Right lobe of liver (tissue), 6 donors: ENCODE measurements at regions not wholly inside any gene's neighbourhood (a gene's known extent, or its start where the extent isn't known, plus 50 kb on each side); places are given as distances from the start of the nearest gene placed in this dataset.

Source experiments
- ATAC-seq, 4 donors: fragments of 200-7000 bp; cut with Tn5 transposase; one replicate each; pipeline ENCODE4 v1.9.1; 2020; ENCODE audit warnings: mild to moderate bottlenecking in 4 of 4, moderate library complexity in 4 of 4
- DNase-seq, 3 donors: peaks; one replicate each; pipeline ENCODE4 v3.0.0-alpha.2; 2020
- H3K27ac ChIP-seq, 3 donors: fragments of 200-600 bp; one replicate each; pipeline ENCODE4 v1.8.0; 2022
- H3K27me3 ChIP-seq, 2 donors: fragments of 200-600 bp; one replicate each; pipeline ENCODE4 v1.8.0; 2022
- H3K36me3 ChIP-seq, 4 donors: fragments of 200-600 bp; sonication (generic) in 1 of 4; one replicate each; pipeline versions ENCODE4 v1.5.1 to v1.8.0; 2017 to 2022; ENCODE audit warnings: control low read depth in 1 of 4
- H3K4me1 ChIP-seq, 4 donors: fragments of 200-600 bp; sonication (generic) in 1 of 4; one replicate each; pipeline versions ENCODE4 v1.5.1 to v1.8.0; 2017 to 2022; ENCODE audit warnings: control low read depth in 1 of 4
- H3K4me3 ChIP-seq, 3 donors: fragments of 200-600 bp; one replicate each; pipeline ENCODE4 v1.8.0; 2022
- H3K9me3 ChIP-seq, 4 donors: fragments of 200-600 bp; sonication (generic) in 1 of 4; one replicate each; pipeline versions ENCODE4 v1.5.1 to v1.8.0; 2017 to 2022; ENCODE audit warnings: control low read depth in 1 of 4
- POLR2A ChIP-seq: fragments of 450-650 bp; IDR thresholded peaks from one replicate; pipeline ENCODE4 v1.6.1; 2017; ENCODE audit warnings: antibody characterized with exemption, mild to moderate bottlenecking
- WGBS: methylation state at CpG from one replicate; pipeline ENCODE4 v1.1.6; 2018; ENCODE audit warnings: low coverage, low lambda C conversion rate; ENCODE audit not compliant: insufficient coverage; ENCODE audit errors: missing lambda C conversion rate; 5-methylcytosine and 5-hydroxymethylcytosine counted together
- intact Hi-C, 2 donors: fragments of 100-400 bp; cut with DNase I; formaldehyde crosslinking; loops; one replicate each; pipeline versions ENCODE4 v1.11.2 to v1.14.1; 2022
- TF ChIP-seq, protein P1 (sequence below), 4 donors: fragments of 200-600 bp in 3 of 4; fragments of 450-650 bp in 1 of 4; IDR thresholded peaks; one replicate each; pipeline versions ENCODE4 v1.5.1 to v1.8.0; 2016 to 2022; ENCODE audit warnings: antibody characterized with exemption in 4 of 4, mild to moderate bottlenecking in 2 of 4
- donor health status: DM: no; HTN: yes; CAD: no.
- donor health status: DM: no; HTN: no; CAD: no.
- donor health status: DM: no; HTN: no; CAD: no.
- donor health status: DM: no; HTN: yes; CAD: no.
- donor health status: DM: no; HTN: yes; CAD: no.

DNA sequence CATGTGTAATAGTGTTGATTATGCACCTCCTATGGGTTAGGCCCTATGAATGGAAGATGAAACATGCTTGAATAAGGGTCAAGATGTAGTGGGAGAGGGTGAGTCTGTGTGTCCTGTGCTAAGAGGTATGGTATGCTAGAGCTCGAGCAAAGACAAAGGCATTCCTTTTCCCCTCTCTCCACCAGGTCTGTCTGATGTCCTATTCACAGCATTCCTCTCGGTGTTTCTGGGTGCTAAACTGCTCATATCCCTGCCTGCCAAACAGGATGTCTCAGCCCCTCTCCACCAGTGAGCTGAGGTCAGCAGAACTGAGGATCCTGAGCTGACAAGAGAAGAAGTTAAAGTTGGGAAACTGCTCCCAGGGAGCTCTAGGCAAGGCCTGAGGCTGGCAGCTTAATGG lies 344.9 kb downstream of the TSN start:
- 44% methylated on average over 2 of the region's 2 CpGs for WGBS
- DNase-seq (no peak), ATAC-seq (no peak)
- no peaks in the 10 kb centered on the region for H3K4me1 ChIP-seq
- no peaks in the 10 kb centered on the region for H3K36me3 ChIP-seq
- intact Hi-C loops: no loop called here
- no peak for TF ChIP-seq POLR2A
- TF ChIP-seq, protein P1, sequence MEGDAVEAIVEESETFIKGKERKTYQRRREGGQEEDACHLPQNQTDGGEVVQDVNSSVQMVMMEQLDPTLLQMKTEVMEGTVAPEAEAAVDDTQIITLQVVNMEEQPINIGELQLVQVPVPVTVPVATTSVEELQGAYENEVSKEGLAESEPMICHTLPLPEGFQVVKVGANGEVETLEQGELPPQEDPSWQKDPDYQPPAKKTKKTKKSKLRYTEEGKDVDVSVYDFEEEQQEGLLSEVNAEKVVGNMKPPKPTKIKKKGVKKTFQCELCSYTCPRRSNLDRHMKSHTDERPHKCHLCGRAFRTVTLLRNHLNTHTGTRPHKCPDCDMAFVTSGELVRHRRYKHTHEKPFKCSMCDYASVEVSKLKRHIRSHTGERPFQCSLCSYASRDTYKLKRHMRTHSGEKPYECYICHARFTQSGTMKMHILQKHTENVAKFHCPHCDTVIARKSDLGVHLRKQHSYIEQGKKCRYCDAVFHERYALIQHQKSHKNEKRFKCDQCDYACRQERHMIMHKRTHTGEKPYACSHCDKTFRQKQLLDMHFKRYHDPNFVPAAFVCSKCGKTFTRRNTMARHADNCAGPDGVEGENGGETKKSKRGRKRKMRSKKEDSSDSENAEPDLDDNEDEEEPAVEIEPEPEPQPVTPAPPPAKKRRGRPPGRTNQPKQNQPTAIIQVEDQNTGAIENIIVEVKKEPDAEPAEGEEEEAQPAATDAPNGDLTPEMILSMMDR (IDR thresholded peaks at IDR 0.05): no peak
- H3K4me3 ChIP-seq: no peak overlapping the region
- no peaks in the 10 kb centered on the region for H3K27me3 ChIP-seq
- H3K27ac ChIP-seq: no peak overlapping the region
- H3K9me3 ChIP-seq: no peaks in the 10 kb centered on the region

DNA sequence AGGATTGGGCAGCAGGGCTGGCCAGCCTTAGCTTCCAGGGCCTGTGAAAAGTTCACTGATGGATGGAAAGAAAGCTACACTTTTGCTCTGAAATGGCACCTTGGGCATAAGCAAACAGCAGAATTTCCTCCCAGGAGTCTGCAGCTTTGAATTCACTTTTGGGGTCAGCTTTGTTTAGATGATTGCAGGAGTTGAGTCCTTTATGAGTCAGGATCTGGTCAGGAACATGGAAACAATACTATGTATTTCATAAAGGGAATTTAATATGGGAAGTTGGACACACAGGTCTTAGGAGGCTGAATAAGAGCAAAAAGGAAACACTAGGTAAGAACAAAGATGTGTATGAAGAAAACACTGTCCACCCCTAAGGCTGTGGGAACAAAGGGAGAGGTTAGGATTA lies 345.3 kb downstream of the TSN start:
- Histone ChIP-seq H3K36me3 (no peaks in the 10 kb centered on the region), H3K9me3 (no peaks in the 10 kb centered on the region), H3K4me1 (no peaks in the 10 kb centered on the region), H3K27ac (no peak overlapping the region), H3K27me3 (no peaks in the 10 kb centered on the region), H3K4me3 (no peak overlapping the region)
- ATAC-seq (no peak), DNase-seq (no peak)
- TF ChIP-seq, protein P1 (IDR thresholded peaks at IDR 0.05): no peak
- no peak for TF ChIP-seq POLR2A
- intact Hi-C loops: no loop called here

DNA sequence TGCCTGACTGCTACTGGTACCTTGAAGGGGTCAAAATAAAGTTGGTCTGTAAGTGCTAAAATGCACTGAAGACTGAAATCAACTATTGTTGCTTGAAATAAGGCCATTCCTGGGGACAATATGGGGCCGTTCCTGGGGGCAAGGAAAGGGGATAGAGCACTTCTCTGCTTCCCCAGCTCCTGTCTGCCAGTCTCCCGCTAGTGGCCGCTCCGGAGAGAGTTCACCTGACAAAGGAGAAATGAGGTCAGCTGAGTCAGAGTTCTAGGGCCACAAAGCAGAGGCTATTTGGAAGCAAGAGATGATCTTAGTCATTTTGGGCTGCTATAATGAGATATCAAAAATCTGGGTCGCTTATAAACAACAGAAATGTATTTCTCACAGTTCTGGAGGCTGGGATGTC lies 345.9 kb downstream of the TSN start:
- ATAC-seq (no peak), DNase-seq (no peak)
- WGBS: 39% methylated on average over 2 of the region's 5 CpGs
- intact Hi-C loops: no loop called here
- TF ChIP-seq, protein P1 (IDR thresholded peaks at IDR 0.05): no peak
- TF ChIP-seq POLR2A: no peak
- no peaks in the 10 kb centered on the region for H3K9me3 ChIP-seq
- H3K36me3 ChIP-seq: no peaks in the 10 kb centered on the region
- H3K27ac ChIP-seq: no peak overlapping the region
- H3K4me1 ChIP-seq: no peaks in the 10 kb centered on the region
- no peaks in the 10 kb centered on the region for H3K27me3 ChIP-seq
- no peak overlapping the region for H3K4me3 ChIP-seq

DNA sequence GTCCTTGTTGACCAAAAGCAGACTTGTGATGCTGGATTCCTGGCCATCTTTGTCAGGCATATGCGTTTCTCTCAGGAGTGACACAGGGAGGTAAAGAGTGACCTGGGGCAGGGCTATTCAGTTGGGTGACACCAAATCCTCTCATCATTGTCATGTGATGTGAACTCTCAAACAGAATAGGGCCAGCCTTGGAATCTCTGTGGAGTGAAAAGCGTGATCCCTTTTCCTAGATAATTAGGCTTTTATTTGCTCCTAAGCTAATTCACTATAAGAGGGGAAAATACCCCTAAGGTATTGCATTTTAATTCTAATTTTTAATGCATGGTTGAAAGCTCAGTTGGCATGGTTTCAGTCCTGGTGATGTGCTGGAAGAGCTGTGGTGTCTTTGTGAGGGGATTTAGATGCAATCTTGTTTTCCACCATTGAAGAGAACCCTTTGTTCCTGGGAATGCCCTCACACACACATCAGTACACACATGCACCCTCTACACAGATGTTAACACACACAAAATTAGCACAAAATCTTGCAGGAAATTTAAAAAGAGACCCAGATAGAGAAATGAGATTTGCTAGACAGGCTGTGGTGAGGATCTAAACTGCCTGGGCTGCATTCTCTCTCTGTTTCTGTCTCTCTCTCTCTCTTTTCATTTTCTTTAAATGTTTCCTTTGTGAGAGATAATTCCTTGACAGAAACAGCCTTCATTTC lies 349.9 kb downstream of the TSN start:
- WGBS: 65% methylated on average over 2 of the region's 2 CpGs
- Histone ChIP-seq H3K27me3 (no peaks in the 10 kb centered on the region), H3K27ac (no peak overlapping the region), H3K36me3 (no peaks in the 10 kb centered on the region), H3K9me3 (no peaks in the 10 kb centered on the region), H3K4me3 (no peak overlapping the region), H3K4me1 (no peaks in the 10 kb centered on the region)
- DNase-seq (no peak), ATAC-seq (no peak)
- intact Hi-C loops: no loop called here
- no peak for TF ChIP-seq POLR2A
- TF ChIP-seq, protein P1 (IDR thresholded peaks at IDR 0.05): no peak

DNA sequence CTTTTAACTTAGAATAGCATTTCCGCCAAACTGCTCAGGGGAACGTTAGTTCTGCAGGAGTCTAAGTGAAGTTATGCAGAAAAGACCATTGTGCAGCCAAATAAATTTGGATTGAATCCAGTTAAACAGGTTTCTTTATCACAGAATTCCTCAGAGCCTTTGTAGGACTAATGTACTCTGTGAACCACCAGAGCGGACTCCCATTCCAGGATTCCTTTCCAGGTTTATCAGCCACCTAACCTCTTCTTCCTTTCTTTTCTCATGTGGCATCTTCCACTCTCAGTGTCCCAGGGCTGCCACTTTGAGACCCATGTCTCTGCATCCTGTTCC lies 350.4 kb downstream of the TSN start:
- Histone ChIP-seq H3K27ac (no peak overlapping the region), H3K4me3 (no peak overlapping the region), H3K9me3 (no peaks in the 10 kb centered on the region), H3K27me3 (no peaks in the 10 kb centered on the region), H3K36me3 (no peaks in the 10 kb centered on the region), H3K4me1 (no peaks in the 10 kb centered on the region)
- ATAC-seq (peak in 2 of 4 donors; percentile 38 to 62), DNase-seq (no peak)
- intact Hi-C loops: no loop called here
- TF ChIP-seq, protein P1 (IDR thresholded peaks at IDR 0.05): no peak
- TF ChIP-seq POLR2A: no peak
- WGBS: 31% methylated on average over 3 of the region's 3 CpGs
